ENCODE measurements at regions not wholly inside any gene's neighbourhood (a gene's known extent, or its start where the extent isn't known, plus 50 kb on each side); places are given as distances from the start of the nearest gene placed in this dataset.

- Histone ChIP-seq H3K9ac (no peak overlapping the region), H3K27ac (no peak overlapping the region), H3K36me3 (ENCODE audit: insufficient read depth) (no peaks in the 10 kb centered on the region), H2AFZ (ENCODE audit: low read depth) (no peak overlapping the region), H3K4me2 (no peak overlapping the region), H3K27me3 (ENCODE audit: insufficient read depth, low read depth) (no peaks in the 10 kb centered on the region), H3K79me2 (ENCODE audit: insufficient read depth, low read depth) (no peaks in the 10 kb centered on the region), H3K4me1 (ENCODE audit: low read depth, poor library complexity, severe bottlenecking) (no peaks in the 10 kb centered on the region), H4K20me1 (ENCODE audit: insufficient read depth) (no peaks in the 10 kb centered on the region), H3K4me3 (IDR thresholded peaks at IDR 0.05; ENCODE audit: insufficient read depth, low read depth, low read length) (no peak overlapping the region)
- no peak for TF ChIP-seq CTCF (conservative IDR thresholded peaks at IDR 0.05; ENCODE audit: low read depth, low read length)
Measured at GRCh38 chr9:78578072-78578471, 281.1 kb downstream of the PSAT1 start.

- TF ChIP-seq CTCF (conservative IDR thresholded peaks at IDR 0.05; ENCODE audit: low read depth, low read length) = no peak
- no peak overlapping the region for H3K27ac ChIP-seq
Measured at GRCh38 chr9:78582821-78583220, 285.9 kb downstream of the PSAT1 start.

GRCh38 chr9:78584589-78584988, 287.7 kb downstream of the PSAT1 start:
- TF ChIP-seq CTCF (conservative IDR thresholded peaks at IDR 0.05; ENCODE audit: low read depth, low read length) = no peak
- Histone ChIP-seq H3K9ac (no peak overlapping the region), H4K20me1 (ENCODE audit: insufficient read depth) (no peaks in the 10 kb centered on the region), H3K27me3 (ENCODE audit: insufficient read depth, low read depth) (no peaks in the 10 kb centered on the region), H3K4me3 (IDR thresholded peaks at IDR 0.05; ENCODE audit: insufficient read depth, low read depth, low read length) (no peak overlapping the region), H3K36me3 (ENCODE audit: insufficient read depth) (no peaks in the 10 kb centered on the region), H3K4me1 (ENCODE audit: low read depth, poor library complexity, severe bottlenecking) (no peaks in the 10 kb centered on the region), H3K79me2 (ENCODE audit: insufficient read depth, low read depth) (no peaks in the 10 kb centered on the region), H3K4me2 (no peak overlapping the region), H2AFZ (ENCODE audit: low read depth) (no peak overlapping the region), H3K27ac (no peak overlapping the region)

More at GRCh38 chr9:78582821-78583220, 285.9 kb downstream of the PSAT1 start:
- Histone ChIP-seq H4K20me1 (ENCODE audit: insufficient read depth) (no peaks in the 10 kb centered on the region), H3K36me3 (ENCODE audit: insufficient read depth) (no peaks in the 10 kb centered on the region), H3K4me1 (ENCODE audit: low read depth, poor library complexity, severe bottlenecking) (no peaks in the 10 kb centered on the region), H3K79me2 (ENCODE audit: insufficient read depth, low read depth) (no peaks in the 10 kb centered on the region), H2AFZ (ENCODE audit: low read depth) (no peak overlapping the region), H3K27me3 (ENCODE audit: insufficient read depth, low read depth) (no peaks in the 10 kb centered on the region), H3K4me2 (no peak overlapping the region), H3K9ac (no peak overlapping the region), H3K4me3 (IDR thresholded peaks at IDR 0.05; ENCODE audit: insufficient read depth, low read depth, low read length) (no peak overlapping the region)

- Histone ChIP-seq H3K27ac (no peak overlapping the region), H3K27me3 (ENCODE audit: insufficient read depth, low read depth) (no peaks in the 10 kb centered on the region), H3K4me2 (no peak overlapping the region), H3K79me2 (ENCODE audit: insufficient read depth, low read depth) (no peaks in the 10 kb centered on the region), H3K4me1 (ENCODE audit: low read depth, poor library complexity, severe bottlenecking) (no peaks in the 10 kb centered on the region), H2AFZ (ENCODE audit: low read depth) (no peak overlapping the region), H4K20me1 (ENCODE audit: insufficient read depth) (no peaks in the 10 kb centered on the region), H3K36me3 (ENCODE audit: insufficient read depth) (no peaks in the 10 kb centered on the region), H3K9ac (no peak overlapping the region), H3K4me3 (IDR thresholded peaks at IDR 0.05; ENCODE audit: insufficient read depth, low read depth, low read length) (no peak overlapping the region)
- no peak for TF ChIP-seq CTCF (conservative IDR thresholded peaks at IDR 0.05; ENCODE audit: low read depth, low read length)
Measured at GRCh38 chr9:78585909-78586308, 289.0 kb downstream of the PSAT1 start.

Measured in KMS-11 (cell line).